Mucosa of descending colon (tissue), 3 donors: ENCODE measurements at regions not wholly inside any gene's neighbourhood (a gene's known extent, or its start where the extent isn't known, plus 50 kb on each side); places are given as distances from the start of the nearest gene placed in this dataset.

Experiments
- ATAC-seq: fragments of 200-7000 bp; cut with Tn5 transposase; one replicate; pipeline ENCODE4 v1.9.1; 2020; ENCODE audit warnings: mild to moderate bottlenecking, moderate library complexity
- DNase-seq, 3 donors: peaks; one replicate each; pipeline ENCODE4 v3.0.0-alpha.2; 2020
- H3K36me3 ChIP-seq: fragments of 200-600 bp; one replicate; pipeline ENCODE4 v1.8.0; 2021; ENCODE audit warnings: low read depth, mild to moderate bottlenecking
- H3K4me1 ChIP-seq: fragments of 200-600 bp; one replicate; pipeline ENCODE4 v1.8.0; 2021; ENCODE audit warnings: low read depth, mild to moderate bottlenecking
- H3K4me3 ChIP-seq: fragments of 200-600 bp; one replicate; pipeline ENCODE4 v1.8.0; 2021; ENCODE audit warnings: mild to moderate bottlenecking
- H3K9me3 ChIP-seq: fragments of 200-600 bp; one replicate; pipeline ENCODE4 v1.8.0; 2021; ENCODE audit warnings: mild to moderate bottlenecking
- CTCF ChIP-seq: fragments of 200-600 bp; IDR thresholded peaks from one replicate; pipeline ENCODE4 v1.8.0; 2022; ENCODE audit warnings: antibody characterized with exemption, mild to moderate bottlenecking
- intact Hi-C, 2 donors: fragments of 100-400 bp; cut with DNase I in 1 of 2; cut with micrococcal nuclease in 1 of 2; formaldehyde crosslinking; loops; one replicate each; pipeline versions ENCODE4 v1.11.0 to v1.11.1; 2022; cut with DNase I, micrococcal nuclease
- donor health status: DM: no; HTN: no; CAD: no; lungs with moderate emphysema.
- donor health status: DM: no; HTN: no; CAD: no.
- donor health status: DM: no; HTN: yes; CAD: no.

- DNase-seq (no peak), ATAC-seq (no peak)
- H3K36me3 ChIP-seq, result no peaks in the 10 kb centered on the region
- no peak for TF ChIP-seq CTCF
- no peaks in the 10 kb centered on the region for H3K4me1 ChIP-seq
- intact Hi-C loops, result no loop called here
- no peak overlapping the region for H3K4me3 ChIP-seq
- H3K9me3 ChIP-seq, result no peaks in the 10 kb centered on the region
Observed at GRCh38 chr10:62665771-62666170, 138.7 kb upstream of the ADO start.

- Histone ChIP-seq H3K9me3 (no peaks in the 10 kb centered on the region), H3K36me3 (no peaks in the 10 kb centered on the region), H3K4me1 (no peaks in the 10 kb centered on the region), H3K4me3 (no peak overlapping the region)
- intact Hi-C loops, result no loop called here
- ATAC-seq (peak; percentile 12), DNase-seq (no peak)
- no peak for TF ChIP-seq CTCF
Observed at GRCh38 chr10:62666275-62666674, 138.2 kb upstream of the ADO start.

- no peak overlapping the region for H3K4me3 ChIP-seq
- no peak for ATAC-seq
- H3K36me3 ChIP-seq, result no peaks in the 10 kb centered on the region
- TF ChIP-seq CTCF, result no peak
- intact Hi-C loops, result no loop called here
- no peak for DNase-seq
- no peaks in the 10 kb centered on the region for H3K9me3 ChIP-seq
- no peaks in the 10 kb centered on the region for H3K4me1 ChIP-seq
Observed at GRCh38 chr10:62669341-62669740, 135.2 kb upstream of the ADO start.

- H3K4me1 ChIP-seq, result no peaks in the 10 kb centered on the region
- ATAC-seq, result no peak
Observed at GRCh38 chr10:62671104-62671503, 133.4 kb upstream of the ADO start.

GRCh38 chr10:62681211-62681940, 123.1 kb upstream of the ADO start:
- DNase-seq (peak; percentile 26 to 71 (median 37)), ATAC-seq (peak; percentile 79)

More at GRCh38 chr10:62671104-62671503, 133.4 kb upstream of the ADO start:
- DNase-seq, result no peak
- no peak overlapping the region for H3K4me3 ChIP-seq
- no peaks in the 10 kb centered on the region for H3K36me3 ChIP-seq
- H3K9me3 ChIP-seq, result no peaks in the 10 kb centered on the region
- intact Hi-C loops, result no loop called here
- TF ChIP-seq CTCF, result no peak

More at GRCh38 chr10:62681211-62681940, 123.1 kb upstream of the ADO start:
- intact Hi-C loops, result no loop called here
- Histone ChIP-seq H3K9me3 (no peaks in the 10 kb centered on the region), H3K4me3 (no peak overlapping the region), H3K4me1 (no peaks in the 10 kb centered on the region), H3K36me3 (no peaks in the 10 kb centered on the region)
- TF ChIP-seq CTCF, result no peak
